Stimulated activated naive CD8-positive, alpha-beta T cell treated with anti-CD3 and anti-CD28 coated beads, Interleukin-15, amount 100 ng/mL, for 72 hours (primary cell): ENCODE measurements at regions not wholly inside any gene's neighbourhood (a gene's known extent, or its start where the extent isn't known, plus 50 kb on each side); places are given as distances from the start of the nearest gene placed in this dataset.
"Not testable (repeated sequence)": the region's sequence is repeated elsewhere in the genome, so short reads cannot be mapped to it uniquely, and the experiment has no call there.

Source experiments
- ATAC-seq: fragments of 150-1000 bp; cut with Tn5 transposase; 2 replicates; pipeline ENCODE4 v1.10.0; 2021; ENCODE audit warnings: mild to moderate bottlenecking, moderate library complexity
- DNase-seq, 2 donors: peaks; one replicate each; pipeline ENCODE4 v3.0.0; 2021 to 2022
- H3K27ac Mint-ChIP-seq, 2 donors: one replicate each; pipeline ENCODE4 v1.8.0; 2022; ENCODE audit warnings: mild to moderate bottlenecking in 2 of 2, mixed read lengths in 2 of 2, moderate library complexity in 2 of 2
- H3K27me3 Mint-ChIP-seq: one replicate; pipeline ENCODE4 v1.8.0; 2022; ENCODE audit warnings: mixed read lengths
- H3K4me1 Mint-ChIP-seq: one replicate; pipeline ENCODE4 v1.8.0; 2022; ENCODE audit warnings: mild to moderate bottlenecking, mixed read lengths
- H3K4me3 Mint-ChIP-seq, 2 donors: one replicate each; pipeline ENCODE4 v1.8.0; 2022; ENCODE audit warnings: mild to moderate bottlenecking in 2 of 2, mixed read lengths in 2 of 2, moderate library complexity in 1 of 2
- H3K9me3 Mint-ChIP-seq, 2 donors: one replicate each; pipeline ENCODE4 v1.8.0; 2022; ENCODE audit warnings: mixed read lengths in 2 of 2

GRCh38 chr2:208708486-208708885 lies 301.9 kb downstream of the PTH2R start:
- no peak overlapping the region for H3K27ac Mint-ChIP-seq
- H3K9me3 Mint-ChIP-seq, result peaks cover 0 to 3% of the 10 kb centered on the region in 2 donors
- DNase-seq, result no peak
- H3K4me3 Mint-ChIP-seq, result no peak overlapping the region
- no peaks in the 10 kb centered on the region for H3K27me3 Mint-ChIP-seq
- ATAC-seq, result no peak
- H3K4me1 Mint-ChIP-seq, result no peaks in the 10 kb centered on the region

- no peak for DNase-seq
- no peaks in the 10 kb centered on the region for H3K4me1 Mint-ChIP-seq
Measured at GRCh38 chr2:208711598-208711997, 305.0 kb downstream of the PTH2R start.

GRCh38 chr2:208713066-208713745 lies 306.6 kb downstream of the PTH2R start:
- DNase-seq, result no peak
- H3K4me3 Mint-ChIP-seq, result no peak overlapping the region
- no peaks in the 10 kb centered on the region for H3K9me3 Mint-ChIP-seq
- H3K4me1 Mint-ChIP-seq, result no peaks in the 10 kb centered on the region
- no peak for ATAC-seq
- no peaks in the 10 kb centered on the region for H3K27me3 Mint-ChIP-seq
- no peak overlapping the region for H3K27ac Mint-ChIP-seq

More at GRCh38 chr2:208711598-208711997, 305.0 kb downstream of the PTH2R start:
- H3K4me3 Mint-ChIP-seq, result no peak overlapping the region
- ATAC-seq, result no peak
- H3K9me3 Mint-ChIP-seq, result no peaks in the 10 kb centered on the region
- H3K27ac Mint-ChIP-seq, result no peak overlapping the region
- no peaks in the 10 kb centered on the region for H3K27me3 Mint-ChIP-seq

GRCh38 chr2:208718828-208719227 lies 312.2 kb downstream of the PTH2R start:
- no peaks in the 10 kb centered on the region for H3K4me1 Mint-ChIP-seq
- H3K9me3 Mint-ChIP-seq, result peaks cover 0 to 5% of the 10 kb centered on the region in 2 donors

DNA sequence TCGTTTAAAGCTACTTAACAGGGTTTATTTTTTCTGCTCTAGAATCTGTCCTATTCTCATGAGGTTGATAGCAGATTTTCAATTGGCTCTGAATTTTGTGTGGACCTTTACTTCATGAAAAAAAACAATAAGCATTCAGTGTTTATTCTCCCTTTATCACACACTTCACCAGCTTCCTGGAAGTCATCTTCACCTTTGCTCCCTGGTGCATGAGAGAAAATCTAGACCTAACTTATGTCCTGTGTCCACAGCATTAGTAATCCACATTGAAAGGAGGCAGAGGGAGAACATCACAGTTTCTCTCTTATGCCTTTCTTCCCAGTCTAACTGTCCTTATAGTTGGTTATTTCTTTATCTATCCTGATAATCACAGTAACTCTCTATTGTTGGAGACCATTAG lies 316.1 kb downstream of the PTH2R start:
- DNase-seq (no peak), ATAC-seq (no peak)
- Mint-ChIP-seq H3K27me3 (no peaks in the 10 kb centered on the region), H3K4me3 (no peak overlapping the region), H3K9me3 (peaks cover 0 to 5% of the 10 kb centered on the region in 2 donors), H3K27ac (no peak overlapping the region), H3K4me1 (no peaks in the 10 kb centered on the region)

More at GRCh38 chr2:208718828-208719227, 312.2 kb downstream of the PTH2R start:
- H3K27ac Mint-ChIP-seq, result no peak overlapping the region
- DNase-seq (no peak), ATAC-seq (no peak)
- no peaks in the 10 kb centered on the region for H3K27me3 Mint-ChIP-seq
- no peak overlapping the region for H3K4me3 Mint-ChIP-seq

DNA sequence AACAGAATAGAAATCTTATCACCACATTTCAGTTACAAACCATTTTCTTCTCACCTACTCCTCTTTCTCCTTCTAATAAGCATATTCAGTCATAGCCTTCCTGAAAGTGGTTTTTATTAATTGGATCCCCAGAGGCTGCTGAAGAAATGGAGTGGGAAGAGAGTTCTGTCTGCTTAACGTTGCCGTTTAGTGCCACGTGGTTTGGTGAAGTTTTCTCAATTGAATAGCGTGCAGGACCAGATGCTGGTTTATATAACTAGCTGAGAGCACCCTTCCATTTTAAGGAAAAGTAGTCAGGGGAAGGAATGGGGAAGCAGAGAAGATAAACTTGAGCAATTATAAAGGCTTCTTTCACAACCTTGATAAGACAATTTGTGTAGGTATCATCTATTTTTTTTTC lies 318.7 kb downstream of the PTH2R start:
- ATAC-seq, result no peak
- H3K27ac Mint-ChIP-seq, result no peak overlapping the region
- H3K4me3 Mint-ChIP-seq, result no peak overlapping the region
- peaks cover 0 to 5% of the 10 kb centered on the region in 2 donors for H3K9me3 Mint-ChIP-seq
- no peaks in the 10 kb centered on the region for H3K4me1 Mint-ChIP-seq
- no peak for DNase-seq
- no peaks in the 10 kb centered on the region for H3K27me3 Mint-ChIP-seq

GRCh38 chr2:208726242-208726641 lies 319.6 kb downstream of the PTH2R start:
- H3K27me3 Mint-ChIP-seq, result no peaks in the 10 kb centered on the region

GRCh38 chr2:208751663-208752415 lies 345.2 kb downstream of the PTH2R start:
- not testable (repeated sequence) for ATAC-seq, H3K27ac Mint-ChIP-seq

More at GRCh38 chr2:208726242-208726641, 319.6 kb downstream of the PTH2R start:
- Mint-ChIP-seq H3K9me3 (peaks cover 2 to 5% of the 10 kb centered on the region in 2 donors), H3K27ac (no peak overlapping the region), H3K4me3 (no peak overlapping the region), H3K4me1 (no peaks in the 10 kb centered on the region)
- DNase-seq, result no peak
- ATAC-seq, result no peak

DNA sequence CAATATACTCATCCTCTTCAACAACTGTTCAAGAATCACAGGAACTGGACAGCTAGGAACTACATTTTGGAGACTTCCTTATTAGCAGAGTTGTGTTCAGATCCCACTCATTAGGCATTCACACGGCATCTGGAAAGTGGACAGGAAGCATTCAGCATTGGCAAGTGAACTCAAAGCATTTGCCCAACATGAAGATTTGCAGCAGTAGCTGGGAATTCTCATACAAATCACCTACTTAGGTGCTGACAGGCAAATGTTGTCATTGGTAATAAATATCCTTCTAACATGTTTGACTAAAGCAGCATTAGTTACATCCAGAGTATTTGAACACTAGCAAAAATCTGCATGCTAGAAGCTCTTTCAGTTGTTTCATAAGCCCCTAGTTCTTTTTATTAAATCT lies 350.8 kb downstream of the PTH2R start:
- ATAC-seq, result no peak
- DNase-seq, result no peak
- no peaks in the 10 kb centered on the region for H3K27me3 Mint-ChIP-seq
- no peak overlapping the region for H3K4me3 Mint-ChIP-seq
- peaks cover 12 to 23% of the 10 kb centered on the region in 2 donors for H3K9me3 Mint-ChIP-seq
- H3K4me1 Mint-ChIP-seq, result no peaks in the 10 kb centered on the region
- no peak overlapping the region for H3K27ac Mint-ChIP-seq

More at GRCh38 chr2:208751663-208752415, 345.2 kb downstream of the PTH2R start:
- H3K27me3 Mint-ChIP-seq, H3K4me3 Mint-ChIP-seq, DNase-seq, H3K4me1 Mint-ChIP-seq: not testable (repeated sequence)
- peaks cover 10 to 17% of the 10 kb centered on the region in 2 donors for H3K9me3 Mint-ChIP-seq

DNA sequence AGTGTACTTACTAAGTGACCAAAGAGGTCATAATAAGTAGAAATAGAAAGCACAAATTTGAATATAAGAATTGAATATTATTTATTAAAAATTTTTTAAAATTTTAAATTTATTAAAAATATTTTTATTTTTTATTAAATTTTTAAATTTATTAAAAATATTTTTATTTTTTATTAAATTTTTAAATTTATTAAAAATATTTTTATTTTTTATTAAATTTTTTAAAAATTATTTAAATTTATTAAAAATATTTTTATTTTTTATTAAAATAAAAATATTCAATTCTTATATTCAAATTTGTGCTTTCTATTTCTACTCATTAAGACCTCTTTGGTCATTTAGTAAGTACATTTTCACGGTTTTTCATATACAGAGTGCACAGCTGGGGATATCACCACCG lies 366.5 kb downstream of the PTH2R start:
- H3K4me1 Mint-ChIP-seq, H3K27me3 Mint-ChIP-seq, H3K4me3 Mint-ChIP-seq, DNase-seq, ATAC-seq, H3K27ac Mint-ChIP-seq: not testable (repeated sequence)
- peaks cover 11 to 13% of the 10 kb centered on the region in 2 donors for H3K9me3 Mint-ChIP-seq

DNA sequence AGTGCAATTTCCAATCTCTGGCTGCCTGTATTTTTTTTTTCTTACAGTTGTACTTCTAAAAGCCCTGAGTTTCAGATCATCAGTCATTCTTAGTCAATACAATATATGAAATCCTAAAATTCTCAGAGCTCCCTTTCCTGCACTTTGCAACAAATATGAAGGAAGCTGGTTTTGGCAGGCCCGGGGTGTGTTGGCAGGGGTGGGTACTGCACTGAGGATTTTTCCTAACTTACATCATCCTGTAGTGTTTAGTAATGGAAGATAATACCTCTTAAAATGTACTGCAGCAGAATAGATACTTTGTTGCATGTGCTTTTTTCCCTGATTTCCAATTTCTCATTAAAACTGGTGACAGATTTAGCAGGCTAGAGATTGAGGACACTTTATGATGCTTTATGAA lies 374.6 kb downstream of the PTH2R start:
- Mint-ChIP-seq H3K27me3 (no peaks in the 10 kb centered on the region), H3K4me1 (no peaks in the 10 kb centered on the region), H3K27ac (no peak overlapping the region), H3K9me3 (peaks cover 10 to 13% of the 10 kb centered on the region in 2 donors), H3K4me3 (no peak overlapping the region)
- DNase-seq (no peak), ATAC-seq (no peak)

DNA sequence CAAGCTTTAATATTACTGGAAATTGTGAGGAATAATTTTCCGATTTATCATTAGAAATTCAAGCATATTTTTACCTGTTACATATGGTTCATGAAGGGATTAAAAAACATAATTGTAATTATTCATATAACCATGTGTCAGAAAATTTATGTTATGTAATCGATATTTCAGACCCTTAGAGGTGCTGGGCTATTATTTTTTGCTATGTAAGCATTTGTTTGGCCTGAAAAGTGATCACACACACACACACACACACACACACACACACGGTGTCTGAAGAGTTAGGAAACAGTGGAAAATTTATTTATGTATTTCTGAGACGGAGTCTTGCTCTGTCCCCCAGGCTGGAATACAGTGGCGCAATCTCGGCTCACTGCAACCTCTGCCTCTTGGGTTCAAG lies 375.5 kb downstream of the PTH2R start:
- DNase-seq (no peak), ATAC-seq (no peak)
- Mint-ChIP-seq H3K4me3 (no peak overlapping the region), H3K27ac (no peak overlapping the region), H3K4me1 (no peaks in the 10 kb centered on the region), H3K9me3 (peaks cover 5 to 11% of the 10 kb centered on the region in 2 donors), H3K27me3 (no peaks in the 10 kb centered on the region)

GRCh38 chr2:208783184-208783583 lies 376.6 kb downstream of the PTH2R start:
- H3K4me1 Mint-ChIP-seq, result no peaks in the 10 kb centered on the region
- DNase-seq, result no peak
- no peak for ATAC-seq

DNA sequence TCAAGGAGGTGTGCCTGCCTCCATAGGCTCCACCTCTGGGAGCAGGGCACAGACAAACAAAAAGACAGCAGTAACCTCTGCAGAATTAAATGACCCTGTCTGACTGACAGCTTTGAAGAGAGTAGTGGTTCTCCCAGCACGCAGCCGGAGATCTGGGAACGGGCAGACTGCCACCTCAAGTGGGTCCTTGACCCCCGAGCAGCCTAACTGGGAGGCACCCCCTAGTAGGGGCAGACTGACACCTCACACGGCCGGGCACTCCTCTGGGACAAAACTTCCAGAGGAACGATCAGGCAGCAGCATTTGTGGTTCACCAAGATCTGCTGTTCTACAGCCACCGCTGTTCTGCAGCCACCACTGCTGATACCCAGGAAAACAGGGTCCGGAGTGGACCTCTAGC lies 378.2 kb downstream of the PTH2R start:
- H3K9me3 Mint-ChIP-seq, H3K4me3 Mint-ChIP-seq, H3K27ac Mint-ChIP-seq, H3K27me3 Mint-ChIP-seq, ATAC-seq, DNase-seq, H3K4me1 Mint-ChIP-seq: not testable (repeated sequence)

More at GRCh38 chr2:208783184-208783583, 376.6 kb downstream of the PTH2R start:
- Mint-ChIP-seq H3K27ac (no peak overlapping the region), H3K4me3 (no peak overlapping the region), H3K27me3 (no peaks in the 10 kb centered on the region), H3K9me3 (peaks cover 5 to 9% of the 10 kb centered on the region in 2 donors)

- ATAC-seq (no peak), DNase-seq (no peak)
- peaks cover 5 to 15% of the 10 kb centered on the region in 2 donors for H3K9me3 Mint-ChIP-seq
- no peak overlapping the region for H3K27ac Mint-ChIP-seq
- H3K4me3 Mint-ChIP-seq, result no peak overlapping the region
- H3K4me1 Mint-ChIP-seq, result no peaks in the 10 kb centered on the region
- no peaks in the 10 kb centered on the region for H3K27me3 Mint-ChIP-seq
Measured at GRCh38 chr2:208791257-208791656, 384.7 kb downstream of the PTH2R start.

DNA sequence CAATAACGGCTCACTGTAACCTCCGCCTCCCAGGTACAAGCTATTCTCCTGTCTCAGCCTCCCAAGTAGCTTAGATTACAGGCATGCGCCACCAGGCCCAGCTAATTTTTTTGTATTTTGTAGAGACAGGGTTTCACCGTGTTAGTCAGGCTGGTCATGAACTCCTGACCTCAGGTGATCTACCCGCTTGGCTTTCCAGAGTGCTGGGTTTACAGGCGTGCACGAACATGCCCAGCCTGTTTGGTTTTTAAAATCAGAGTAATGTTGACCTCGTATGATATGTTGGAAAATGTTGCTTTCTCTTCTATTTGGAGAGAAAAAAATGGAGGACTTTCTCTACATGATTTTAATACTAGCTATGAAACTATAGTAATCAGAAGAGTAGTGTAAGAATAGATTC lies 386.2 kb downstream of the PTH2R start:
- Mint-ChIP-seq H3K4me3 (no peak overlapping the region), H3K9me3 (peaks cover 5 to 6% of the 10 kb centered on the region in 2 donors), H3K27me3 (no peaks in the 10 kb centered on the region), H3K27ac (no peak overlapping the region), H3K4me1 (no peaks in the 10 kb centered on the region)
- DNase-seq, result no peak
- ATAC-seq, result no peak
